GM19324 (cell line): ENCODE measurements at regions not wholly inside any gene's neighbourhood (a gene's known extent, or its start where the extent isn't known, plus 50 kb on each side); places are given as distances from the start of the nearest gene placed in this dataset.

Source experiments
- ATAC-seq: cut with Tn5 transposase; IDR thresholded peaks from one replicate; pipeline ENCODE4 v1.9.1; 2021; ENCODE audit warnings: mild to moderate bottlenecking, moderate library complexity; ENCODE audit not compliant: unreplicated experiment, low FRiP score

GRCh38 chr13:107242138-107242537, 674.2 kb upstream of the ARGLU1 start:
- no peak for ATAC-seq

GRCh38 chr13:107241381-107241780, 673.4 kb upstream of the ARGLU1 start:
- no peak for ATAC-seq

- no peak for ATAC-seq
These were observed 671.3 kb upstream of the ARGLU1 start for GRCh38 chr13:107239213-107239612.

- ATAC-seq, result no peak
These were observed 670.5 kb upstream of the ARGLU1 start for GRCh38 chr13:107238262-107238981.

GRCh38 chr13:107234319-107235073, 666.6 kb upstream of the ARGLU1 start:
- ATAC-seq, result no peak

- ATAC-seq, result no peak
These were observed 665.6 kb upstream of the ARGLU1 start for GRCh38 chr13:107233541-107233940.

DNA sequence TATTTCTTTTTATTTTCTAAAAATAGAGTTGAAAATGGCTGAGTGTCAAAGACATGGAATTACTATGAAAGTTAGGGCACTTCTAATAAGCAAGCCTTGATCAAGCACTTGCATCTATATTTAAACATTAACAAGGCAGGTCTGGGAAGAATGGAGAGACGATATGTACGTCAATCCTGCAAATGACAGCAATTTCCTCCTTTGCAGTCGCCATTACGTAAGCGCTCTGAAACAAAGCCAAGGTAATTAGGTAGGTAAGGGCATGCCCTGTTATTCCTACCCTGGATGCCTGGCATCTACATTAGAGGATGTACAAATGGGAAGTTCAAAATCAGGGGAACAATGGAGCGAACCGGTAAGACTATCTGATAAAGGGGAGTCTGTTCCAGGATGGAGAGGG, 664.0 kb upstream of the ARGLU1 start:
- ATAC-seq, result no peak

GRCh38 chr13:107223867-107224266, 655.9 kb upstream of the ARGLU1 start:
- no peak for ATAC-seq

DNA sequence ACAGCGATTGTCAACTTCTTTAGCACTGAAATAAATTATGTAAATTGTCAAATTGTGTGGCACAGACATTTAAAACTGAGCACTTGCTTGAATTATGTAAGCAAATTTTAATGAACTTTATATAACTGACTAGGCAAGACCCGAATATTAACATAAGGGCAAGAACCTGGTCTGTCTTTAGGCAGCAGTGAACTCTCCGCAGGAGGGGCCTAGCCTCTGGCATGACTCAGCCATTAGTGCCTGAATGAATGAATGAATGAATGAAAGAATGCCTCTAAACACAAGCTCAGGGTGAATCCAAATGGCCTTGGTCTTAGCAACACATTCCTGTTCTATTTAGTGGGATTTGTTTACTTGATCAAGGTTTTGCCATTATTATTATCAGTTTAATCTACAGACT, 654.7 kb upstream of the ARGLU1 start:
- no peak for ATAC-seq

DNA sequence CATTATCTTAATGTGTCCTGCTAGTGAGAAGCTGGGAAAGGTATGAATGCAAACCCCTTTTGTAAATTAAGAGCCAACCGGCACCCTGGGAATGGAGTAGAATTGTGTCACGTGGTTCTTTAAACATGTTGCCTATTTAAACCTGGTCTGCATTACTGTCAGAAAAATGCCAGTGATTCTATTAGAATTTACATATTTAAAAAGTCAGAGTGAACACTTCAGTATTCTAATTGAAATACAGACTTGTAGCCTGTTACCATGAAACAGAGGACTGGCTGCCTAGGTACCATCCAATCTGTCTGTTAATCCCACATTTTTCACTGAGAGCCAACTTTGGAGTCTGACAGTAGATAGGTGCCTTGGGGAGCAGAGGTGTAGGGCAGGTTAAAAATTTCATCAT, 652.3 kb upstream of the ARGLU1 start:
- ATAC-seq, result no peak

GRCh38 chr13:107217251-107217650, 649.3 kb upstream of the ARGLU1 start:
- no peak for ATAC-seq

DNA sequence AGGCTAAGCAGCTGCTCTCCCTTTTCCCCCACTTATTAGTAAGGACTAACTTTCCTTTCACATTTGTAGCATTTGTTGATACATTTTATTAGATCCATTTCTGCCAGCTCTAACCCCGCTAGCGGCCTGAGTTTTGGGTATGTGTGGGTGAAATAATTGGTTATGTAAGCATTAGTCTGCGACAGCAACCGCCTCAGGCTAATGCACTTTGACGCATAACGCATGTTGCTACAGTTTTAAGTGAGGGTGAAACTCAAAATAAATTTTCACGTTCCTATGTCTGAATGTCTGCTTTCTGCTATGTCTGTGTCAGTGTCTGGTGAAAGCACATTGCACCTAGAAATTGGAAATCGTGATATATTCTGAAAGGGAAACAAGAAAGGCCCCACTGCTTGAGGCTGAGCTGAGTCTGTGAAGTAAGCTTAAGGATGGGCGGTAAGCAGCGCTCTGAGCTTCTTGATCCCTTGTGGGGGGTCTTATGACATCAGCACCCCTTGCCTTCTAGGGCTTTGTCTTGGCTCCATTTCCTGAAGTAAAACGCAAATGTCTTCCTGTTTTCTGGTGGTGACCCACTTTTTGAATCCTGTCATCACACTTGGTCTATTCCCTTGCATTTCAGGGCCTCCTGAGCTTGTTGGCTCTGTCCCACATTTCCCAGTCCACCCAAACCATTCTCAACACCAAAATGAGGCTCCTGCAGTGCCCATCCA, 648.3 kb upstream of the ARGLU1 start:
- no peak for ATAC-seq

DNA sequence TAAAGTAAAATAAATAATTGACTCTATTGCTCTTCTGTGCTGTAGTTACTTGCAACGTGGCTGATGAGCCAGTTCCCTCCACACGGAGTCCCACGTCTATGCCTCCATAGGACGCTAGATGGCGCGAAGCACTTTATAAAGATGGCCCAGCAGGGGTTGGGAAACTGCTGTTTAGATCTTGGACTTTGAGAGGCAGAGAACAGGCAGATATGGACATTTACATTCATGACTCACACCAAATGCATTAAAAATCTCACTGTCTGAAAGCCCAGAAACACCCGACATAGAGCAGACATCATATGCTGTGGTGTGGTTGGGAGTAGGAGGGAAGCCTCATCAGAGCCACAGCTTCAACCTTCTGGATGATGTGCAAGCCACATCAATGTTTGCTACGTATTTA, 643.1 kb upstream of the ARGLU1 start:
- ATAC-seq, result peak; percentile 92

DNA sequence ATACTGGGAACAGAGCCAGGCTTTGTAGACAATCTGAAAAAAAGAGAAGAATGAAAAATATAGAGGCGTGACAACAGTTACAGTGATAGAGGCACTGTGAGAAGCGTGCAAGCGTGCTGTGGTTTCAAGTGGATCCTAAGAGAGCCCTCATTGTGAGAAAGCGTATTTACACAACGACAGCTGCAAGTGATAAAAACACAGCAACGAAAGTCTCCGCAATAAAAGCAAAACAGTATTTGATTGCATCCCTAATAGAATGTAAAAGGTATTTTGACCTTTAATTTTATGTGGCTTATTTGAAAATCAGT, 642.7 kb upstream of the ARGLU1 start:
- ATAC-seq, result no peak

DNA sequence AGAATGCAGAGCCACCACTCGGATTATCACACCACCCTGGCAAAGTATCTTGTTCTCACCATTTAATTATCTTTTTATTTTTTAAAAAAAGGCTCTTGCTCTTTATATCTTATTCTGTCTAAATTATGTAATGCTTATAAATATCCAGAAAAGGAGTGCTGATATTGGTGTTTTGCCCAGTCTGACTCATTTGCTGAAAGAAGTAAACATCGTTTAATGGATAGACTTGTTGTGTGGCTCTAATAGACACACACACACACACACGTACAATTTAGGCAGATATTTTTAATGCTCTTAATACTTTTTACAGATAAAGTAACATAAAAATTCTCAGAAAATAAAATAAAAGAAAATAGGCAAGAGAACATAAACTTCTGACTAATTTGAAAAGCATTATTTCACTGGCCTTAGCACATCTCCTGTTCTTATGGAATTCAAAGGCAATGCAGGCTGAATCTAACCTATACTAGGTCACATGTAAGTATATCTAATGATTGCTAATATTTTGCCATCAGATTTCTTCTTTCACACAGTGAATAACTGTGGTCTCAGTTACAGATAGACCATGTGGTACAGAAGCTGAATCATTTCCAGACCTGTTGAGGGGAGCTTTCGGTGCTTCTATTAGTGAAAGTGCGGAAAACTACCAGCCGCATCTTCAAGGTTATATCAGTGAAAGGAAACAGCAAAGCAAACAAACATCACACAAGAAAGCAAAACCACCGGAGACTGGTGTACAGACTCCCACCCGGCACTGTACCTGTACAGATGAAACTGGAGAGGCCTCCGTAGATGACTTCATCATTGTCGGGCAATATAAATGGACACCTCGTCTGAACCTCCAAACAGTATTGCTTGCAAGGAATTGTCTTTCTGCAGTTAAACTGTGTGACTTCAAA, 642.1 kb upstream of the ARGLU1 start:
- ATAC-seq, result no peak

- ATAC-seq, result no peak
These were observed 641.0 kb upstream of the ARGLU1 start for GRCh38 chr13:107208889-107209288.

- peak; percentile 90 for ATAC-seq
These were observed 637.6 kb upstream of the ARGLU1 start for GRCh38 chr13:107205318-107206104.

DNA sequence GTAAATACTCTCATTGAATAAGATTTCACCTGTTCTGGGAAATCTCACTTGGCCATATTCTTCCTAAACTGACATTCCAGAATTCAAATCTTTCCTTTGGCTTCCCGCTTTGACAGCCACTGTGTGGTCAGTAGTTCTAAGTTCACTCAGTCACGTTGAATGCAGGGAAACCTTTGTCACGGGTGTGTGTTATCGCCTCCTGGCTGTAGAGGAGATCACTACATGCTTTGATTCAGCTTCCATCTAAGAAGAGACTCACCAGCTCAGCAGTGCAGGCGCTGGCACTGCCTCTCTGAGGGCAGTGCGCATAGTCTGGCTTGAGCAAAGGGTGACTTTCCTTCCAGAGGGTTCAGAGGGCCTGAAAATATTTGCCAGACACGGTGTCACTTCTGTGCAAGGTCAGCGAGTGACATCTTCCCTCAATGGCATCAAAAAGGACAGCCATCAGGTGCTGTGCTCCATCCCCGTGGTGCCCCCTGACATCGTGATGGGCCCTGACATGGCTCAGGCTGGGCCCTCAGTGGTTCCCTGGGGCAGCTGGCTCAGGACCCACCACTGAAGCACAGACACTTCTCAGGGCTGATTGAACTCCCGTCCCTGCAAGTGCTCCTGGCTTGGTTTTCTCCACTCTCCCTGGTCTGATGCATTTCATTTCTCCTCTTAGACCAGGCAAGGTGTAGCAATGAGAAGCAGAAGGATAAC, 635.4 kb upstream of the ARGLU1 start:
- ATAC-seq, result no peak

DNA sequence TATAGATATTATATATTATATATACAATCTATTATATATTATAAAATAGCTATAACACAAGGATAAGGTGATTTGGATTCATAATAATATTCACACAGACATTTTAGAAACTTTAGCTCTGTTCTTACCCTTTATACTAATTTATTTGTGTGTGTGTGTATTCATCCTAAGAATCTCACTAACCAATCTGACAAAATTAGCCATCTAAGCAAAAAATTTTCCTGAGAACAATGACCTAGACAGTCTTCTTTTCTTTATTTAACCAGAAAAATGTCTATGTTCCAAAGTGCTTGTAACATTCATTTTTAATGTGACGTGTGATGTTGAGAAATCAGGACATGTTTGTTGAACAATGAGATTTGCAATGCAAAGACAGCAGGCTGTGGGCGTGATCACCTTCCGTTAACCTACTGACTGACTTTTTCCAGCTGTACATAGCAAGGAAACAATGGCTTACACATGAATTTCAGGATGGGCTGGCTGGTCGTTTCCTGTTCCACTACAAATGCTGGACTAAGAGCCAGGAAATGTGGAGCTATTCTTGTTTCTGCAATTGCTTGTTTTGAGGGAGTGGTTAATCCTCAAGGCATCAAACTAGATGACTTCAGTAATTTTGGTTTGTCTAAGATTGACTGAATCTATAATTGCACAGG, 634.6 kb upstream of the ARGLU1 start:
- no peak for ATAC-seq
